Kidney (tissue), 13 donors: ENCODE measurements at regions not wholly inside any gene's neighbourhood (a gene's known extent, or its start where the extent isn't known, plus 50 kb on each side); places are given as distances from the start of the nearest gene placed in this dataset.
"Not testable (repeated sequence)": the region's sequence is repeated elsewhere in the genome, so short reads cannot be mapped to it uniquely, and the experiment has no call there.

ENCODE experiments used
- DNase-seq, 5 donors: peaks; one replicate each; pipeline ENCODE4 v3.0.0-alpha.2; 2013 to 2020
- FAIRE-seq: peaks from 2 replicates; lab custom pipeline; 2012; peaks lifted over from hg19 to GRCh38; lab: Jason Lieb, UNC
- H3K27ac ChIP-seq, 2 donors: one replicate each; pipeline ENCODE4 v1.7.0; 2013; ENCODE audit warnings: low read depth in 2 of 2, low read length in 2 of 2, inconsistent platforms in 1 of 2
- H3K27me3 ChIP-seq: one replicate; pipeline ENCODE4 v1.7.1; 2013; ENCODE audit warnings: low read length, inconsistent platforms; ENCODE audit not compliant: control insufficient read depth, insufficient read depth
- H3K36me3 ChIP-seq, 3 donors: one replicate each; pipeline versions ENCODE4 v1.7.0 to v1.7.1; 2013; ENCODE audit warnings: low read length in 3 of 3, control low read depth in 1 of 3, inconsistent platforms in 1 of 3; ENCODE audit not compliant: insufficient read depth in 3 of 3, control insufficient read depth in 2 of 3
- H3K4me1 ChIP-seq, 3 donors: one replicate each; pipeline versions ENCODE4 v1.7.0 to v1.7.1; 2013; ENCODE audit warnings: low read length in 3 of 3, inconsistent platforms in 1 of 3, low read depth in 1 of 3; ENCODE audit not compliant: control insufficient read depth in 2 of 3, insufficient read depth in 2 of 3
- H3K4me3 ChIP-seq, 3 donors: one replicate each; pipeline versions ENCODE4 v1.7.0 to v1.8.1; 2013; ENCODE audit warnings: low read length in 3 of 3, control low read depth in 1 of 3, inconsistent platforms in 1 of 3
- H3K9ac ChIP-seq, 3 donors: one replicate each; pipeline versions ENCODE4 v1.7.0 to v1.7.1; 2013; ENCODE audit warnings: low read length in 3 of 3, control low read depth in 1 of 3, inconsistent platforms in 1 of 3
- H3K9me3 ChIP-seq, 3 donors: one replicate each; pipeline versions ENCODE4 v1.7.0 to v1.7.1; 2013; ENCODE audit warnings: low read length in 3 of 3, control low read depth in 1 of 3, inconsistent platforms in 1 of 3; ENCODE audit not compliant: control insufficient read depth in 2 of 3, insufficient read depth in 1 of 3
- CTCF ChIP-seq: IDR thresholded peaks from 3 replicates; pipeline ENCODE4 v1.5.1; 2012; ENCODE audit warnings: mild to moderate bottlenecking, moderate library complexity, borderline replicate concordance; ENCODE audit not compliant: insufficient read depth; ENCODE audit errors: extremely low read depth
- intact Hi-C: fragments of 100-400 bp; cut with DNase I; formaldehyde crosslinking; loops from one replicate; pipeline ENCODE4 v1.11.1; 2022
- donor health status: control.
- donor health status: control.
- donor health status: control.
- donor health status: control.
- donor health status: control.
- donor health status: DM: yes; HTN: yes; CAD: no.
- donor health status: Normal renal cell carcinoma (clear cell type).

GRCh38 chr7:142583446-142583845 lies 165.8 kb upstream of the PRSS1 start:
- Histone ChIP-seq H3K4me1 (no peaks in the 10 kb centered on the region), H3K27me3 (no peaks in the 10 kb centered on the region), H3K36me3 (no peaks in the 10 kb centered on the region), H3K27ac (no peak overlapping the region), H3K9ac (no peak overlapping the region), H3K4me3 (no peak overlapping the region), H3K9me3 (no peaks in the 10 kb centered on the region)
- DNase-seq (no peak), FAIRE-seq (no peak)
- intact Hi-C loops: no loop called here
- TF ChIP-seq CTCF: no peak

DNA sequence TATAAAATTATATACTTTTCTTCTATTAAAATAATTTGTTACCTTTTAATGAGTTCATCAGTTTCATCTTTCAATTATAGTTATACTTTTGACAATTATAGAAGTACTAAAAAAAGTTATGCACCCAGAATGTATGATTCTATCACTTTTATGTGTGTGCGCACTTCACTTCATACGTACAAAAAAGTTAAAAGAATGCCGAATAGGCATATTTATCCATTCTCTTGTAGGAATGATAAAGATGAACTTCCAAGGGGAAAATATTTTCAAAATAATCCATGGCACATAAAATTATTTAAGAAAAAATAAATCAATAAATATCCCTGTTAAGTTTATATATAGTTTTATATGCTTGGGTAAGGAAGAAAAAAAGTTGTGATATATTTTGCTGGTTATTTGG lies 166.9 kb upstream of the PRSS1 start:
- Histone ChIP-seq H3K4me1 (no peaks in the 10 kb centered on the region), H3K36me3 (no peaks in the 10 kb centered on the region), H3K9me3 (no peaks in the 10 kb centered on the region), H3K4me3 (no peak overlapping the region), H3K27me3 (no peaks in the 10 kb centered on the region), H3K9ac (no peak overlapping the region), H3K27ac (no peak overlapping the region)
- intact Hi-C loops: no loop called here
- TF ChIP-seq CTCF: no peak
- no peak for DNase-seq
- no peak for FAIRE-seq

GRCh38 chr7:142581341-142581740 lies 167.9 kb upstream of the PRSS1 start:
- FAIRE-seq (no peak), DNase-seq (no peak)
- Histone ChIP-seq H3K9me3 (no peaks in the 10 kb centered on the region), H3K4me1 (no peaks in the 10 kb centered on the region), H3K9ac (no peak overlapping the region), H3K27ac (no peak overlapping the region), H3K4me3 (no peak overlapping the region), H3K27me3 (no peaks in the 10 kb centered on the region), H3K36me3 (no peaks in the 10 kb centered on the region)
- TF ChIP-seq CTCF: no peak
- intact Hi-C loops: no loop called here

- DNase-seq (peak in 2 of 5 donors; percentile 24), FAIRE-seq (no peak)
- no peaks in the 10 kb centered on the region for H3K27me3 ChIP-seq
- H3K36me3 ChIP-seq: no peaks in the 10 kb centered on the region
- no peaks in the 10 kb centered on the region for H3K9me3 ChIP-seq
- no peak overlapping the region for H3K9ac ChIP-seq
- no peaks in the 10 kb centered on the region for H3K4me1 ChIP-seq
- intact Hi-C loops: no loop called here
- no peak overlapping the region for H3K27ac ChIP-seq
- TF ChIP-seq CTCF: no peak
- no peak overlapping the region for H3K4me3 ChIP-seq
These were observed 169.3 kb upstream of the PRSS1 start for GRCh38 chr7:142579946-142580345.

DNA sequence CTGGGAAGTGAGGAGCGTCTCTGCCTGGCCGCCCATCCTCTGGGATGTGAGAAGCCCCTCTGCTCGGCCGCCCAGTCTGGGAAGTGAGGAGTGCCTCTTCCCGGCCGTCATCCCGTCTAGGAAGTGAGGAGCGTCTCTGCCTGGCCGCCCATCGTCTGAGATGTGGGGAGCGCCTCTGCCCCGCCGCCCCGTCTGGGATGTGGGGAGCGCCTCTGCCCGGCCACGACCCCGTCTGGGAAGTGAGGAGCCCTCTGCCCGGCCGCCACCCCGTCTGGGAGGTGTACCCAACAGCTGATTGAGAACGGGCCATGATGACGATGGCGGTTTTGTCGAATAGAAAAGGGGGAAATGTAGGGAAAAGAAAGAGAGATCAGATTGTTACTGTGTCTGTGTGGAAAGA lies 173.9 kb upstream of the PRSS1 start:
- H3K9me3 ChIP-seq, FAIRE-seq, H3K4me1 ChIP-seq, H3K9ac ChIP-seq, H3K27me3 ChIP-seq, H3K4me3 ChIP-seq, DNase-seq, H3K36me3 ChIP-seq, H3K27ac ChIP-seq, intact Hi-C loops: not testable (repeated sequence)
